ENCODE measurements at regions not wholly inside any gene's neighbourhood (a gene's known extent, or its start where the extent isn't known, plus 50 kb on each side); places are given as distances from the start of the nearest gene placed in this dataset.

GRCh38 chrX:117751155-117751554 lies 365.5 kb downstream of the KLHL13 start:
- TF ChIP-seq CTCF (IDR thresholded peaks at IDR 0.05; ENCODE audit: borderline replicate concordance, insufficient read depth, low read depth, low read length) = no peak
- no peak overlapping the region for H3K4me3 ChIP-seq (ENCODE audit: low read depth, low read length)

- no peak for TF ChIP-seq CTCF (IDR thresholded peaks at IDR 0.05; ENCODE audit: borderline replicate concordance, insufficient read depth, low read depth, low read length)
- H3K4me3 ChIP-seq (ENCODE audit: low read depth, low read length) = no peak overlapping the region
Measured at GRCh38 chrX:117744958-117745357, 371.7 kb downstream of the KLHL13 start.

- H3K4me3 ChIP-seq (ENCODE audit: low read depth, low read length) = no peak overlapping the region
- peak; percentile 37; the same call in 1 of the 2 replicates for TF ChIP-seq CTCF (IDR thresholded peaks at IDR 0.05; ENCODE audit: borderline replicate concordance, insufficient read depth, low read depth, low read length)
Measured at GRCh38 chrX:117743469-117744251, 372.9 kb downstream of the KLHL13 start.

- no peak overlapping the region for H3K4me3 ChIP-seq (ENCODE audit: low read depth, low read length)
- TF ChIP-seq CTCF (IDR thresholded peaks at IDR 0.05; ENCODE audit: borderline replicate concordance, insufficient read depth, low read depth, low read length) = no peak
Measured at GRCh38 chrX:117713411-117713810, 403.2 kb downstream of the KLHL13 start.

GRCh38 chrX:117711782-117712181 lies 404.8 kb downstream of the KLHL13 start:
- TF ChIP-seq CTCF (IDR thresholded peaks at IDR 0.05; ENCODE audit: borderline replicate concordance, insufficient read depth, low read depth, low read length) = no peak
- no peak overlapping the region for H3K4me3 ChIP-seq (ENCODE audit: low read depth, low read length)

GRCh38 chrX:117707948-117708743 lies 408.5 kb downstream of the KLHL13 start:
- H3K4me3 ChIP-seq (ENCODE audit: low read depth, low read length) = no peak overlapping the region
- no peak for TF ChIP-seq CTCF (IDR thresholded peaks at IDR 0.05; ENCODE audit: borderline replicate concordance, insufficient read depth, low read depth, low read length)
